Mesendoderm (in vitro differentiated cells): ENCODE measurements at regions not wholly inside any gene's neighbourhood (a gene's known extent, or its start where the extent isn't known, plus 50 kb on each side); places are given as distances from the start of the nearest gene placed in this dataset.

Experiments used
- DNase-seq: peaks from one replicate; pipeline ENCODE4 v3.0.0; 2013
- H2AK5ac ChIP-seq: 2 replicates; pipeline ENCODE4 v1.6.1; 2013; ENCODE audit warnings: low read length, inconsistent platforms
- H2BK120ac ChIP-seq: 2 replicates; pipeline ENCODE4 v1.6.1; 2013; ENCODE audit warnings: low read depth, mild to moderate bottlenecking, low read length, moderate library complexity, mixed read lengths
- H2BK15ac ChIP-seq: replicated peaks from 2 replicates; pipeline ENCODE4 v1.6.1; 2013; ENCODE audit warnings: low read depth, mild to moderate bottlenecking, moderate library complexity
- H2BK5ac ChIP-seq: 2 replicates; pipeline ENCODE4 v1.6.1; 2013; ENCODE audit warnings: low read length, inconsistent platforms
- H3K18ac ChIP-seq: 2 replicates; pipeline ENCODE4 v1.6.1; 2013; ENCODE audit warnings: mild to moderate bottlenecking, low read length, mixed read lengths
- H3K23ac ChIP-seq: one replicate; pipeline ENCODE4 v1.6.1; 2013; ENCODE audit warnings: low read length
- H3K27ac ChIP-seq: 2 replicates; pipeline ENCODE4 v1.5.1; 2013; ENCODE audit warnings: low read depth, mild to moderate bottlenecking, inconsistent platforms, low read length, moderate library complexity
- H3K27me3 ChIP-seq: 2 replicates; pipeline ENCODE4 v1.6.1; 2013; ENCODE audit warnings: low read length, control low read depth, mild to moderate bottlenecking, inconsistent platforms; ENCODE audit not compliant: insufficient read depth, poor library complexity
- H3K36me3 ChIP-seq: 2 replicates; pipeline ENCODE4 v1.6.1; 2013; ENCODE audit warnings: low read length, inconsistent platforms; ENCODE audit not compliant: control insufficient read depth, insufficient read depth
- H3K4ac ChIP-seq: one replicate; pipeline ENCODE4 v1.6.1; 2013; ENCODE audit warnings: low read depth, mild to moderate bottlenecking, low read length, moderate library complexity
- H3K4me1 ChIP-seq: 2 replicates; pipeline ENCODE4 v1.6.1; 2013; ENCODE audit warnings: low read depth, low read length, inconsistent platforms; ENCODE audit not compliant: control insufficient read depth
- H3K4me2 ChIP-seq: 2 replicates; pipeline ENCODE4 v1.6.1; 2013; ENCODE audit warnings: low read length
- H3K4me3 ChIP-seq: 2 replicates; pipeline ENCODE4 v1.5.1; 2013; ENCODE audit warnings: mild to moderate bottlenecking, low read length
- H3K56ac ChIP-seq: one replicate; pipeline ENCODE4 v1.6.1; 2013; ENCODE audit warnings: low read length
- H3K79me1 ChIP-seq: 2 replicates; pipeline ENCODE4 v1.6.1; 2013; ENCODE audit warnings: low read length, inconsistent platforms
- H3K79me2 ChIP-seq: 2 replicates; pipeline ENCODE4 v1.6.1; 2013; ENCODE audit warnings: mild to moderate bottlenecking, low read length; ENCODE audit not compliant: control insufficient read depth, insufficient read depth
- H3K9ac ChIP-seq: 2 replicates; pipeline ENCODE4 v1.6.1; 2013; ENCODE audit warnings: low read length, inconsistent platforms
- H4K5ac ChIP-seq: one replicate; pipeline ENCODE4 v1.6.1; 2013; ENCODE audit warnings: low read length
- H4K8ac ChIP-seq: one replicate; pipeline ENCODE4 v1.6.1; 2013; ENCODE audit warnings: low read depth, mild to moderate bottlenecking, control low read depth, low read length, moderate library complexity
- WGBS: extraction: QIAGEN DNeasy Blood & Tissue Kit; methylation state at CpG from one replicate; pipeline ENCODE4 v1.1.7; 2013; ENCODE audit warnings: low lambda C conversion rate, missing lambda C conversion rate; ENCODE audit not compliant: insufficient coverage; ENCODE audit errors: extremely low coverage; 5-methylcytosine and 5-hydroxymethylcytosine counted together

DNA sequence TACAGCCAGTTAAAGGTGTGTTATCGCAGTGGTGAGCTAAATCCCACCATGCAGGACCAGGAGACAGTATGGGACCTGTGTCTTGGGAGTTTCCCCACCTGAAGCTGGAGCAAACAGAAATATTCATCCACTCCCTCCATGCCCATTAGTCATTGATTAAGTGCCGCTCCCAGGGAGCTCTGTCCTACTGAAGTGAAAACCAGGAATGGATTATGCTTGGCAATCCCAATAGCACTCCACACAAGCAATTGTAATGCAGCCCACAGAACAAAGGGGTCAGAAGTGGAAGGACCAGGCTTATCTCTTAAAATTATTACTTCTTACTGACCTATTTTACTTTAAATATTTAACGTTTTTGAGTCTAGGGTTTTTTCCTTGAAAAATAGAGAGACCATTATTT, 1005.4 kb downstream of the ADGRL2 start:
- Histone ChIP-seq H2BK15ac (no peak overlapping the region), H4K5ac (no peak overlapping the region), H3K4ac (no peak overlapping the region), H3K9ac (no peak overlapping the region), H3K23ac (no peak overlapping the region), H3K4me1 (no peaks in the 10 kb centered on the region), H3K18ac (no peak overlapping the region), H4K8ac (no peak overlapping the region), H2BK5ac (no peak overlapping the region), H3K4me3 (no peak overlapping the region), H3K27ac (no peak overlapping the region), H3K56ac (no peak overlapping the region), H3K4me2 (no peak overlapping the region), H3K27me3 (no peaks in the 10 kb centered on the region), H3K79me1 (no peaks in the 10 kb centered on the region), H2AK5ac (no peak overlapping the region), H3K36me3 (no peaks in the 10 kb centered on the region), H2BK120ac (no peak overlapping the region), H3K79me2 (no peaks in the 10 kb centered on the region)
- DNase-seq = no peak
- WGBS = no CpG with 5 or more reads among the region's 3 CpGs

DNA sequence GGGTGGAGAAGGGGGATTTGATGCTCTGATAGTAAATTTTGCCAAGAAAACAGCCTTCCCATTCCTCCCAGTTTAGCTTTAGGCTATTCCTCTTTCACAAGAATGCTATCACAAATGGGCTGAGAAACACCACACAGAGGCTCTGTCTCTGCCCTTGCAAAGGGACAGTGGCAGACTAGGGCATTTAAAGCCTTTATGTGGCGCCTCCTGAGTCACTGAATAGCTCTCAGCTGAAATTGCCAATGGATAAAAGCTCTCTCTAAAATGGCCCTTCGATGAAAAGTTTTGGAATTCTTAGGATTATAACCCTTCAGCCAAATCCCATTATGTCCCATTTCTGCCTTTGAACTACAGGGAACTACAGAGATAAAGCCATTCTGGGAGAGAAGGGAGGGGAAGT, 1000.4 kb downstream of the ADGRL2 start:
- H3K9ac ChIP-seq = no peak overlapping the region
- H3K27me3 ChIP-seq = no peaks in the 10 kb centered on the region
- no peaks in the 10 kb centered on the region for H3K4me1 ChIP-seq
- no peak overlapping the region for H3K4ac ChIP-seq
- no peak overlapping the region for H3K18ac ChIP-seq
- no CpG with 5 or more reads among the region's 2 CpGs for WGBS
- no peak overlapping the region for H3K4me2 ChIP-seq
- no peak overlapping the region for H3K4me3 ChIP-seq
- H3K56ac ChIP-seq = no peak overlapping the region
- H3K27ac ChIP-seq = no peak overlapping the region
- H2BK120ac ChIP-seq = no peak overlapping the region
- H3K79me1 ChIP-seq = no peaks in the 10 kb centered on the region
- no peak overlapping the region for H4K8ac ChIP-seq
- no peaks in the 10 kb centered on the region for H3K79me2 ChIP-seq
- peak; percentile 54 for DNase-seq
- H3K23ac ChIP-seq = no peak overlapping the region
- no peak overlapping the region for H2BK5ac ChIP-seq
- no peaks in the 10 kb centered on the region for H3K36me3 ChIP-seq
- no peak overlapping the region for H2AK5ac ChIP-seq
- no peak overlapping the region for H4K5ac ChIP-seq
- H2BK15ac ChIP-seq = no peak overlapping the region

GRCh38 chr1:82800721-82801120, 1000.0 kb downstream of the ADGRL2 start:
- no peak overlapping the region for H3K4me2 ChIP-seq
- H3K4ac ChIP-seq = no peak overlapping the region
- no peak overlapping the region for H3K18ac ChIP-seq
- H3K79me1 ChIP-seq = no peaks in the 10 kb centered on the region
- H3K4me3 ChIP-seq = no peak overlapping the region
- no peak for DNase-seq
- H2BK120ac ChIP-seq = no peak overlapping the region
- H3K23ac ChIP-seq = no peak overlapping the region
- WGBS = no CpG with 5 or more reads among the region's 2 CpGs
- no peak overlapping the region for H4K5ac ChIP-seq
- H3K27ac ChIP-seq = no peak overlapping the region
- H3K4me1 ChIP-seq = no peaks in the 10 kb centered on the region
- H3K79me2 ChIP-seq = no peaks in the 10 kb centered on the region
- H2AK5ac ChIP-seq = no peak overlapping the region
- H3K36me3 ChIP-seq = no peaks in the 10 kb centered on the region
- H2BK15ac ChIP-seq = no peak overlapping the region
- H3K27me3 ChIP-seq = no peaks in the 10 kb centered on the region
- no peak overlapping the region for H3K9ac ChIP-seq
- no peak overlapping the region for H4K8ac ChIP-seq
- H3K56ac ChIP-seq = no peak overlapping the region
- no peak overlapping the region for H2BK5ac ChIP-seq

DNA sequence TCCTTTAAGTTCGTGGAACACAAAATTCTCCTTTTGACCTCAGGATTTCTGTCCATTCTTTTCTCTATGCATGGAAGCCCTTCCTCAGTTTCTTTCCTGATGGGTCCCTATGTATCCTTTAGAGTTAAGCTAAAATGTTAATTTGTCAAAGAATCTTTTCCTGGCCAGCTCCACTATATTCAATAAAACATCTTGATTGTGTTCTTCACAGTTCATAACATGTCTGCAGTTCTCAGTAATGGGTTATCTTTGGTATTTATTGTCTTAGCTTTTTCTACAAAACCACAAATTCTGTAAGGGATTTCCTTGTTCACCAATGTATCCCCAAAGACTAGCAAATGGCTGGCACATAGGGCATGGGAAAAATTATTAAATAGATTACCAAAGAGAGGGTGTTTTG, 998.5 kb downstream of the ADGRL2 start:
- H3K79me1 ChIP-seq = no peaks in the 10 kb centered on the region
- no peak overlapping the region for H3K23ac ChIP-seq
- H3K27me3 ChIP-seq = no peaks in the 10 kb centered on the region

GRCh38 chr1:82795508-82796149, 994.9 kb downstream of the ADGRL2 start:
- H3K9ac ChIP-seq = no peak overlapping the region

More for the DNA sequence above, 998.5 kb downstream of the ADGRL2 start:
- no peak overlapping the region for H3K4ac ChIP-seq
- no peaks in the 10 kb centered on the region for H3K79me2 ChIP-seq
- H2BK120ac ChIP-seq = no peak overlapping the region
- no peak overlapping the region for H4K8ac ChIP-seq
- no peak overlapping the region for H2BK15ac ChIP-seq
- no peak overlapping the region for H3K4me2 ChIP-seq
- H2AK5ac ChIP-seq = no peak overlapping the region
- no peaks in the 10 kb centered on the region for H3K36me3 ChIP-seq
- no peak overlapping the region for H2BK5ac ChIP-seq
- no CpG with 5 or more reads among the region's 1 CpG for WGBS
- H3K56ac ChIP-seq = no peak overlapping the region
- no peak overlapping the region for H4K5ac ChIP-seq
- no peak overlapping the region for H3K9ac ChIP-seq
- H3K18ac ChIP-seq = no peak overlapping the region
- H3K27ac ChIP-seq = no peak overlapping the region
- no peaks in the 10 kb centered on the region for H3K4me1 ChIP-seq
- no peak for DNase-seq
- H3K4me3 ChIP-seq = no peak overlapping the region

DNA sequence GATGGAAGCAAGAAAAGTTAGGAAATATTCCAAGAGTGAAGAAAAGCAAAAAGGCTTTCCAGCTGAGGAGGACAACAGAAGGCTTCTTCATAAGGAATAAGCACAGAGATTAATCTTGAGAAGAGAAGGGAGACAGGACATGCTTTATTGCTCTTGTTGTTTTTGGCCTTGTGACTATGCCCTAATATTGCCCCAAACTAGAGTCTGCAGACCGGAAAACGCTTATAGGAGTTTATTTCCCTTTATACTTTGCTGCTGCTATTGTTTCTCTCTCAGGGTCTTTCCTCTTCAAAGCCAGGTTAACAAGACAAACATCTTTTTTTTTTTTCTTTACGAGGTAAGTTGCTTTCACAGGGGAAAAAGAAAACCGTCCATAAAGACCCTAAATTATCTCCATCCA, 991.4 kb downstream of the ADGRL2 start:
- no CpG with 5 or more reads among the region's 4 CpGs for WGBS

More at GRCh38 chr1:82795508-82796149, 994.9 kb downstream of the ADGRL2 start:
- Histone ChIP-seq H4K5ac (no peak overlapping the region), H3K36me3 (no peaks in the 10 kb centered on the region), H3K79me1 (no peaks in the 10 kb centered on the region), H2AK5ac (no peak overlapping the region), H3K18ac (no peak overlapping the region), H3K56ac (no peak overlapping the region), H3K23ac (no peak overlapping the region), H3K4me1 (no peaks in the 10 kb centered on the region), H3K79me2 (no peaks in the 10 kb centered on the region), H2BK5ac (no peak overlapping the region), H2BK120ac (no peak overlapping the region), H3K27ac (no peak overlapping the region), H4K8ac (no peak overlapping the region), H2BK15ac (no peak overlapping the region), H3K4me3 (no peak overlapping the region), H3K4ac (no peak overlapping the region), H3K4me2 (no peak overlapping the region), H3K27me3 (no peaks in the 10 kb centered on the region)
- peak; percentile 31 for DNase-seq
- no CpG with 5 or more reads among the region's 3 CpGs for WGBS

More for the DNA sequence above, 991.4 kb downstream of the ADGRL2 start:
- Histone ChIP-seq H2BK120ac (no peak overlapping the region), H3K4ac (no peak overlapping the region), H3K27ac (no peak overlapping the region), H3K4me3 (no peak overlapping the region), H2AK5ac (no peak overlapping the region), H3K4me1 (no peaks in the 10 kb centered on the region), H3K9ac (no peak overlapping the region), H2BK15ac (no peak overlapping the region), H4K8ac (no peak overlapping the region), H3K36me3 (no peaks in the 10 kb centered on the region), H2BK5ac (no peak overlapping the region), H4K5ac (no peak overlapping the region), H3K27me3 (no peaks in the 10 kb centered on the region), H3K79me1 (no peaks in the 10 kb centered on the region), H3K56ac (no peak overlapping the region), H3K18ac (no peak overlapping the region), H3K4me2 (no peak overlapping the region), H3K79me2 (no peaks in the 10 kb centered on the region), H3K23ac (no peak overlapping the region)
- DNase-seq = no peak
